MCF 10A (cell line): ENCODE measurements at regions not wholly inside any gene's neighbourhood (a gene's known extent, or its start where the extent isn't known, plus 50 kb on each side); places are given as distances from the start of the nearest gene placed in this dataset.

Experiments used
- BruUV-seq: library from RNA; stranded (reverse); fragments of 400-500 nt; replicated peaks from 2 replicates; lab custom pipeline; 2021; lab: Mats Ljungman, UMichigan
- CTCF ChIA-PET: fragments of 300-600 bp; sonication (Branson Sonifier 250); formaldehyde crosslinking; extraction: SDS; loops from one replicate; lab custom pipeline; 2021; ENCODE audit warnings: antibody characterized with exemption, inconsistent platforms; lab: Yijun Ruan, JAX
- POLR2A ChIA-PET: fragments of 300-600, 350-650 bp; sonication (Branson Sonifier 250); formaldehyde crosslinking; extraction: SDS; loops from one replicate; lab custom pipeline; 2020; ENCODE audit warnings: antibody characterized with exemption, inconsistent platforms; lab: Yijun Ruan, JAX
- DNase-seq: peaks from one replicate; pipeline ENCODE4 v3.0.0-alpha.2; 2018; ENCODE audit not compliant: unreplicated experiment
- H3K27ac Mint-ChIP-seq: one replicate; pipeline ENCODE4 v1.8.0; 2022; ENCODE audit warnings: mild to moderate bottlenecking, low read depth, mixed read lengths; ENCODE audit not compliant: unreplicated experiment
- H3K27me3 Mint-ChIP-seq: one replicate; pipeline ENCODE4 v1.8.0; 2022; ENCODE audit warnings: mixed read lengths; ENCODE audit not compliant: insufficient read depth, unreplicated experiment
- H3K36me3 Mint-ChIP-seq: one replicate; pipeline ENCODE4 v1.8.0; 2022; ENCODE audit warnings: mild to moderate bottlenecking, moderate library complexity, mixed read lengths; ENCODE audit not compliant: insufficient read depth, unreplicated experiment
- H3K4me1 Mint-ChIP-seq: one replicate; pipeline ENCODE4 v1.8.0; 2022; ENCODE audit warnings: mixed read lengths; ENCODE audit not compliant: insufficient read depth, unreplicated experiment
- H3K4me3 Mint-ChIP-seq: one replicate; pipeline ENCODE4 v1.8.0; 2022; ENCODE audit warnings: mild to moderate bottlenecking, moderate library complexity, mixed read lengths; ENCODE audit not compliant: unreplicated experiment
- H3K9me3 Mint-ChIP-seq: one replicate; pipeline ENCODE4 v1.8.0; 2022; ENCODE audit warnings: mixed read lengths; ENCODE audit not compliant: unreplicated experiment
- intact Hi-C: fragments of 100-400 bp; cut with micrococcal nuclease; formaldehyde crosslinking; loops from 2 replicates; pipeline ENCODE4 v1.14.1; 2022
- TF ChIP-seq, protein P1 (sequence below): fragments of 200-600 bp; IDR thresholded peaks from one replicate; pipeline ENCODE4 v1.8.0; 2022; ENCODE audit warnings: antibody characterized with exemption, mild to moderate bottlenecking; ENCODE audit not compliant: unreplicated experiment

DNA sequence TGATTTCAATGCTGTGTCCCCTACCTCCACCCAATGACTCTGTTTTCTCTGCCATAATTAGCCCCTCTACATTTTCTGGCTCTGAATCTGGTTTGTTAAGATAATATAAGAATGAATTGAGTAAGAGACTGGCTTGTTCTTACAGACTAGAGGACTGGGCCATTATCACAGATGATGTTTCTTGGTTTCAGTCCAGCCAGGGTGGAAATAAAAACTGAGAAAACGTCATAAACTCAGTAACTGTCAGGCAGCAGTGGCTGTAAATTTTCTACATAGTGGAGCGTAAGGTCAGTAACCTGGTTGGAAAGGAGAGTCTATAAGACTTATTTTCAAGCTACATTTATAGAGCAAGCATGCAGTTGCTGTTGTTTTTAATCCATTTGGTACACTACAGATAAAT lies 485.4 kb downstream of the HTR7 start:
- Mint-ChIP-seq H3K27me3 (no peaks in the 10 kb centered on the region), H3K4me1 (no peaks in the 10 kb centered on the region), H3K27ac (no peak overlapping the region)

DNA sequence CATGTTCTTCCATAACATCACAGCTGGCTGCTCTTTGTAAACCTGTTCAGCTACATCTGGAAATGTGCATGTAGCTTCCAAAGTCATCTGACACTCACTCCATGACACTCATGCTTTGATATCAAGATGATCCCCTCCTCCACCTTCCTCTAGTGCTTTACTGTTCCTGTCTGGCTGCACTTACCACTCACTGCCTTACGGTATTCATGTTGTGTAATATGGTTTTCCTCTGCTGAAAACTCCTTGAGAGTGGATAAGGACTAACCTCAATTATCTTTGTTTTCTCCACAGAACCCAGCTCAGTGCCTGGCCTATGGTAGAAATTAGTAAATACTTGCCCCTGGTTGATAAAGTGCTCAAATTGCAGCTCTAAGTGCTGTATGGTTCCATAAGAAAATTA lies 483.9 kb downstream of the HTR7 start:
- peaks cover 6% of the 10 kb centered on the region for H3K36me3 Mint-ChIP-seq
- intact Hi-C loops = no loop called here
- no peak overlapping the region for H3K27ac Mint-ChIP-seq
- H3K27me3 Mint-ChIP-seq = no peaks in the 10 kb centered on the region
- TF ChIP-seq, protein P1, sequence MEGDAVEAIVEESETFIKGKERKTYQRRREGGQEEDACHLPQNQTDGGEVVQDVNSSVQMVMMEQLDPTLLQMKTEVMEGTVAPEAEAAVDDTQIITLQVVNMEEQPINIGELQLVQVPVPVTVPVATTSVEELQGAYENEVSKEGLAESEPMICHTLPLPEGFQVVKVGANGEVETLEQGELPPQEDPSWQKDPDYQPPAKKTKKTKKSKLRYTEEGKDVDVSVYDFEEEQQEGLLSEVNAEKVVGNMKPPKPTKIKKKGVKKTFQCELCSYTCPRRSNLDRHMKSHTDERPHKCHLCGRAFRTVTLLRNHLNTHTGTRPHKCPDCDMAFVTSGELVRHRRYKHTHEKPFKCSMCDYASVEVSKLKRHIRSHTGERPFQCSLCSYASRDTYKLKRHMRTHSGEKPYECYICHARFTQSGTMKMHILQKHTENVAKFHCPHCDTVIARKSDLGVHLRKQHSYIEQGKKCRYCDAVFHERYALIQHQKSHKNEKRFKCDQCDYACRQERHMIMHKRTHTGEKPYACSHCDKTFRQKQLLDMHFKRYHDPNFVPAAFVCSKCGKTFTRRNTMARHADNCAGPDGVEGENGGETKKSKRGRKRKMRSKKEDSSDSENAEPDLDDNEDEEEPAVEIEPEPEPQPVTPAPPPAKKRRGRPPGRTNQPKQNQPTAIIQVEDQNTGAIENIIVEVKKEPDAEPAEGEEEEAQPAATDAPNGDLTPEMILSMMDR = no peak
- no peak for DNase-seq
- no peak overlapping the region for H3K4me3 Mint-ChIP-seq
- no peaks in the 10 kb centered on the region for H3K4me1 Mint-ChIP-seq
- ChIA-PET CTCF (interaction anchor here (0.6 kb wide), 1 partner anchor 10 kb away, joined by 3 read pairs; no protein-coding TSS in a partner anchor), POLR2A (interaction anchor here (0.8 to 1.5 kb wide), 3 partner anchors 16 to 67 kb away, joined by 3 to 8 read pairs (median 3); no protein-coding TSS in a partner anchor)
- no TSS peak for BruUV-seq
- H3K9me3 Mint-ChIP-seq = peaks cover 16% of the 10 kb centered on the region

More for the DNA sequence above, 485.4 kb downstream of the HTR7 start:
- peaks cover 6% of the 10 kb centered on the region for H3K36me3 Mint-ChIP-seq
- no TSS peak for BruUV-seq
- peaks cover 19% of the 10 kb centered on the region for H3K9me3 Mint-ChIP-seq
- ChIA-PET CTCF (no interaction called here), POLR2A (no interaction called here)
- no peak for DNase-seq
- TF ChIP-seq, protein P1 = no peak
- intact Hi-C loops = no loop called here
- H3K4me3 Mint-ChIP-seq = no peak overlapping the region

DNA sequence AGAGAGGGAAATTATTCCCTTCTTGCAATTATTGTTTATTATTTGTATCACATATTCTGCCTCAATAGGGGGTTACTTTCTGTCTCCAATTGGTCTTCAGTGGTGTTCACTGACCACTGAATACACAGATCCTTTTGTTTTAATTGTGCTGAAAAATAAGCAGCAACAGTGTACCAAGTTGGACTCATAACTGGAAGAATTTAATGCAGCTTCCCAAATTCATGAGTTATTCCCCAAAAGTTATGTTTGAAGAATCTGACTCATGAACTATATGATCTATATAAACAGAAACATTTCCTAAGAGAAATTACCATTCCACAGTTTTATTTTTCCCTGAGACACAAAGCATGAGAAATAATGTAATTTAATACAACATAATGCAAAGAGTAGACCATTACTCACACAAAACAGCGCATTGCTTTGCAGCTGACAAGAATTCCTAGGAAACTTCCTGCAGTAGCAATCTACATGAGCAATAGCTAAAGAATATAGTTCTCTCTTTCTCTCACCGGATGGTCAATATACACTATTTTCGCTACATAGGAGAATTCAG lies 479.2 kb downstream of the HTR7 start:
- BruUV-seq = no TSS peak
- intact Hi-C loops = no loop called here
- Mint-ChIP-seq H3K4me3 (no peak overlapping the region), H3K9me3 (no peaks in the 10 kb centered on the region), H3K27me3 (no peaks in the 10 kb centered on the region), H3K36me3 (no peaks in the 10 kb centered on the region), H3K27ac (no peak overlapping the region), H3K4me1 (no peaks in the 10 kb centered on the region)
- TF ChIP-seq, protein P1 = no peak
- ChIA-PET POLR2A (interaction anchor here (0.6 to 0.7 kb wide), 2 partner anchors 214 to 410 kb away, joined by 3 read pairs; no protein-coding TSS in a partner anchor), CTCF (no interaction called here)
- DNase-seq = peak; percentile 6

DNA sequence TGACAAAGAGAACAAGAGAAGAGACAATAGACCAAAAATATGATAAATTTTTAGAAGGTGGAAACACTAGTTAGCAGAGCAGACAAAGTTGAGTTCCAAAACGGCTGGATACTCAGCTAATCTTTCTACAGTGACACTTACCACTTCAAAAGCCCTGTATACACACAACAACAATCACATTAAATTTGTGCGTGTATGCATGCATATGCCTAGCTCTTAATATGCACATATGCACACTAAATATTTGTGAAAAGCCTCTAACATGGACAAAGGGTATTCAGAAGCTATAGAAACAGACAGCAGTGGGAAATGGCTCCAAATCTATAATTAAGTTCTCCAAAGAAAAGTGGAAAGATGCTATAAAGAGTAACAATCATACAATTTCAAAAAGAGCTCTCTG lies 476.4 kb downstream of the HTR7 start:
- intact Hi-C loops = no loop called here
- Mint-ChIP-seq H3K36me3 (no peaks in the 10 kb centered on the region), H3K4me3 (no peak overlapping the region), H3K4me1 (no peaks in the 10 kb centered on the region), H3K27me3 (no peaks in the 10 kb centered on the region), H3K9me3 (no peaks in the 10 kb centered on the region), H3K27ac (no peak overlapping the region)
- POLR2A ChIA-PET = no interaction called here
- CTCF ChIA-PET = interaction anchor here (0.6 kb wide), 1 partner anchor 118 kb away, joined by 3 read pairs; no protein-coding TSS in a partner anchor
- BruUV-seq = no TSS peak
- TF ChIP-seq, protein P1 = no peak
- no peak for DNase-seq
